ENCODE measurements at regions not wholly inside any gene's neighbourhood (a gene's known extent, or its start where the extent isn't known, plus 50 kb on each side); places are given as distances from the start of the nearest gene placed in this dataset.

DNA sequence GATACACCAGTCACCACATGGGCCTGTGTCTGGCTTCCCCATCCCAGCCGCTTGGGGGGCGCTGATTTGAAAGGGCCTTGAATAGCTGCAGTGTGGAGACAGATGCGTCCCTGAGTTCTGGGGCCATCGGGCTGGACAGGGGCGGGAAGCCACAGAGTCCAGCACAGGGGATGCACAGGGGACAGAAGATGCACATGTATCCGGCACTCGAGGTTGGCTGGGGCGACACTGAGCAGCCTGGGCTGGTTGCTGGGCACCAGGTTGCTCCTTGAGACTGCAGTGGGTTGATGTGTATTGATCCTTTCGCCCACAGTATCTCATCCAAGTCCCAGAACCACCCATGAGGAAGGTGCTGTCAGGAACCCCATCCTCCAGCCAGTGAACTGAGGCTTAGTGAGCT, 99.3 kb upstream of the SYT13 start:
- Histone ChIP-seq H3K36me3 (no peaks in the 10 kb centered on the region), H3K27ac (no peak overlapping the region), H3K27me3 (peaks cover 0 to 28% (median 9%) of the 10 kb centered on the region in 9 donors), H3K9me3 (no peaks in the 10 kb centered on the region), H3K4me3 (no peak overlapping the region), H3K4me1 (peaks cover 0 to 7% (median 0%) of the 10 kb centered on the region in 12 donors)
- TF ChIP-seq, protein P1, sequence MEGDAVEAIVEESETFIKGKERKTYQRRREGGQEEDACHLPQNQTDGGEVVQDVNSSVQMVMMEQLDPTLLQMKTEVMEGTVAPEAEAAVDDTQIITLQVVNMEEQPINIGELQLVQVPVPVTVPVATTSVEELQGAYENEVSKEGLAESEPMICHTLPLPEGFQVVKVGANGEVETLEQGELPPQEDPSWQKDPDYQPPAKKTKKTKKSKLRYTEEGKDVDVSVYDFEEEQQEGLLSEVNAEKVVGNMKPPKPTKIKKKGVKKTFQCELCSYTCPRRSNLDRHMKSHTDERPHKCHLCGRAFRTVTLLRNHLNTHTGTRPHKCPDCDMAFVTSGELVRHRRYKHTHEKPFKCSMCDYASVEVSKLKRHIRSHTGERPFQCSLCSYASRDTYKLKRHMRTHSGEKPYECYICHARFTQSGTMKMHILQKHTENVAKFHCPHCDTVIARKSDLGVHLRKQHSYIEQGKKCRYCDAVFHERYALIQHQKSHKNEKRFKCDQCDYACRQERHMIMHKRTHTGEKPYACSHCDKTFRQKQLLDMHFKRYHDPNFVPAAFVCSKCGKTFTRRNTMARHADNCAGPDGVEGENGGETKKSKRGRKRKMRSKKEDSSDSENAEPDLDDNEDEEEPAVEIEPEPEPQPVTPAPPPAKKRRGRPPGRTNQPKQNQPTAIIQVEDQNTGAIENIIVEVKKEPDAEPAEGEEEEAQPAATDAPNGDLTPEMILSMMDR (IDR thresholded peaks at IDR 0.05): no peak
- TF ChIP-seq POLR2A (IDR thresholded peaks at IDR 0.05): no peak
- DNase-seq (no peak), ATAC-seq (no peak)
- intact Hi-C loops (cut with DNase I): no loop called here
- WGBS, 4 donors: 71 to 81% (median 77%) methylated on average over 6 to 9 of the region's 9 CpGs

GRCh38 chr11:45384711-45385241, 98.6 kb upstream of the SYT13 start:
- H3K36me3 ChIP-seq: no peaks in the 10 kb centered on the region
- no peaks in the 10 kb centered on the region for H3K9me3 ChIP-seq
- no peak overlapping the region for H3K27ac ChIP-seq
- peaks cover 0 to 7% (median 0%) of the 10 kb centered on the region in 12 donors for H3K4me1 ChIP-seq
- DNase-seq (no peak), ATAC-seq (no peak)
- 29 to 50% (median 45%) methylated on average over 6 to 12 of the region's 12 CpGs for WGBS, 4 donors
- intact Hi-C loops (cut with DNase I): no loop called here
- no peak overlapping the region for H3K4me3 ChIP-seq
- H3K27me3 ChIP-seq: peaks cover 0 to 32% (median 11%) of the 10 kb centered on the region in 9 donors
- TF ChIP-seq, protein P1 (IDR thresholded peaks at IDR 0.05): no peak
- no peak for TF ChIP-seq POLR2A (IDR thresholded peaks at IDR 0.05)

DNA sequence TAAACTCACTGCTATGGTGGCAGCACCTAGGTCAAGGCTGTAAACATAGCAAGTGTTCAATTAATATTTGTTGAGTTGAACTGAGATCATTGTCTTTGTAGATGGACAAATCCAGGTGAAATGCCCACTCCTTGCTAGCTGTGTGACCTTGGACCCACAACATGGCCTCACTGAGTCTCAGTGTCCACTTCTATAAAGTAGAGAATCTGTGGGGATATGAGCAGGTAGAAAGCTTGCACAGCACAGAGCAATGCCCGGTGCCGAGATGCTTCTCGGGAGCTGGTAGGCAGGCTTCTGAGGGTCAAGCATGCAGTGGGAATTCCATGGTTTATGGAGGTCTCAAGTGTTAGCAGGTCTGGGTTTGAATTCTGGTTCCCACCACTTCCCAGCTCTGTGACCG, 97.9 kb upstream of the SYT13 start:
- H3K9me3 ChIP-seq: no peaks in the 10 kb centered on the region
- TF ChIP-seq POLR2A (IDR thresholded peaks at IDR 0.05): no peak
- TF ChIP-seq, protein P1 (IDR thresholded peaks at IDR 0.05): no peak
- no peaks in the 10 kb centered on the region for H3K36me3 ChIP-seq
- intact Hi-C loops (cut with DNase I): no loop called here
- H3K27me3 ChIP-seq: peaks cover 0 to 35% (median 11%) of the 10 kb centered on the region in 9 donors
- no peak for ATAC-seq
- 73 to 83% (median 79%) methylated on average over 1 to 4 of the region's 4 CpGs for WGBS, 4 donors
- no peak for DNase-seq
- H3K4me3 ChIP-seq: no peak overlapping the region
- peaks cover 0 to 7% (median 0%) of the 10 kb centered on the region in 12 donors for H3K4me1 ChIP-seq
- no peak overlapping the region for H3K27ac ChIP-seq

DNA sequence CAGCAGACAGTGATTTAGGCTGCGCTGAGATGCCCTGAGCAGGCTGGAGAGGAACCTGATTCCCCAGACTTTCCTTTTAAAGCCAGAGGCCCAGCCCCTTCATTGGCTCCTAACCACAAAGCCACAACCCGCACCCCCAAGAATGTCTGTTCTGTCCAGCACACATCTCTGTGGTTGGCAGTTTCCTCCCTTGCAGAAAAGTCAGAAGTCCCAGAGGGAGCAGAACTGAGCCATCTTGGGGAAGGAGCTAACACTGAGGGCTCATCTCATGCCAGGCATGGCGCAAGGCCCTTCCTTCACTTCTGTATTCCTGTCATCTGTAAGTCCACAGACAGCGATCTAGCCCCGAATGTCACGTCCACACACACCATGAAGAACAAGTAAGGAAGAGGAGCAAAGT, 97.1 kb upstream of the SYT13 start:
- Histone ChIP-seq H3K36me3 (no peaks in the 10 kb centered on the region), H3K9me3 (no peaks in the 10 kb centered on the region), H3K4me3 (no peak overlapping the region), H3K27me3 (peaks cover 0 to 35% (median 11%) of the 10 kb centered on the region in 9 donors), H3K4me1 (peaks cover 0 to 7% (median 0%) of the 10 kb centered on the region in 12 donors), H3K27ac (no peak overlapping the region)
- intact Hi-C loops (cut with DNase I): no loop called here
- ATAC-seq (no peak), DNase-seq (no peak)
- 51 to 64% (median 58%) methylated on average over 6 of the region's 6 CpGs for whole genome bisulfite sequencing, 4 donors
- no peak for TF ChIP-seq POLR2A (IDR thresholded peaks at IDR 0.05)
- TF ChIP-seq, protein P1 (IDR thresholded peaks at IDR 0.05): no peak

Data from heart left ventricle (tissue), 16 donors.